IPS DF 19.7 (cell line): ENCODE measurements at regions not wholly inside any gene's neighbourhood (a gene's known extent, or its start where the extent isn't known, plus 50 kb on each side); places are given as distances from the start of the nearest gene placed in this dataset.

Experiments used
- DNase-seq: peaks from one replicate; pipeline ENCODE4 v3.0.0-alpha.2; 2013; ENCODE audit warnings: low read depth, low spot score

GRCh38 chr14:98269533-98269932, 1002.5 kb downstream of the BCL11B start:
- DNase-seq: no peak

GRCh38 chr14:98270201-98270600, 1001.8 kb downstream of the BCL11B start:
- DNase-seq: no peak

- DNase-seq: no peak
These were observed 997.4 kb downstream of the BCL11B start for GRCh38 chr14:98274596-98274995.

- no peak for DNase-seq
These were observed 993.2 kb downstream of the BCL11B start for GRCh38 chr14:98278800-98279199.

GRCh38 chr14:98280436-98280835, 991.6 kb downstream of the BCL11B start:
- DNase-seq: no peak

GRCh38 chr14:98288825-98289224, 983.2 kb downstream of the BCL11B start:
- DNase-seq: no peak

GRCh38 chr14:98290596-98290995, 981.4 kb downstream of the BCL11B start:
- no peak for DNase-seq

- DNase-seq: no peak
These were observed 979.8 kb downstream of the BCL11B start for GRCh38 chr14:98292191-98292590.

- no peak for DNase-seq
These were observed 978.4 kb downstream of the BCL11B start for GRCh38 chr14:98293576-98293975.

- DNase-seq: no peak
These were observed 975.1 kb downstream of the BCL11B start for GRCh38 chr14:98296895-98297294.

GRCh38 chr14:98297567-98297966, 974.4 kb downstream of the BCL11B start:
- DNase-seq: no peak

- DNase-seq: no peak
These were observed 973.3 kb downstream of the BCL11B start for GRCh38 chr14:98298481-98299244.

GRCh38 chr14:98301681-98302080, 970.3 kb downstream of the BCL11B start:
- no peak for DNase-seq

- no peak for DNase-seq
These were observed 967.4 kb downstream of the BCL11B start for GRCh38 chr14:98304574-98304973.

- no peak for DNase-seq
These were observed 962.4 kb downstream of the BCL11B start for GRCh38 chr14:98309591-98309990.

- no peak for DNase-seq
These were observed 960.0 kb downstream of the BCL11B start for GRCh38 chr14:98312006-98312405.

GRCh38 chr14:98321841-98322240, 950.2 kb downstream of the BCL11B start:
- DNase-seq: no peak

GRCh38 chr14:98323836-98324235, 948.2 kb downstream of the BCL11B start:
- no peak for DNase-seq

GRCh38 chr14:98325761-98326160, 946.2 kb downstream of the BCL11B start:
- DNase-seq: no peak

- DNase-seq: no peak
These were observed 943.5 kb downstream of the BCL11B start for GRCh38 chr14:98328496-98328895.

- no peak for DNase-seq
These were observed 937.8 kb downstream of the BCL11B start for GRCh38 chr14:98334186-98334585.

- no peak for DNase-seq
These were observed 930.8 kb downstream of the BCL11B start for GRCh38 chr14:98341211-98341610.

- DNase-seq: no peak
These were observed 926.8 kb downstream of the BCL11B start for GRCh38 chr14:98345161-98345560.

GRCh38 chr14:98347686-98348085, 924.3 kb downstream of the BCL11B start:
- DNase-seq: no peak
